GM23338 (cell line): ENCODE measurements at regions not wholly inside any gene's neighbourhood (a gene's known extent, or its start where the extent isn't known, plus 50 kb on each side); places are given as distances from the start of the nearest gene placed in this dataset.

Experiments
- CREB1 ChIP-seq: fragments of 250-450 bp; sonication (Bioruptor Pico); IDR thresholded peaks from 2 replicates; pipeline ENCODE4 v1.5.0; 2020; ENCODE audit warnings: low read depth, mild to moderate bottlenecking, moderate library complexity
- EZH2 ChIP-seq: fragments of 200-600 bp; sonication (generic); IDR thresholded peaks from one replicate; pipeline ENCODE4 v1.8.0; 2017; ENCODE audit warnings: antibody characterized with exemption, mild to moderate bottlenecking, low read depth; ENCODE audit not compliant: unreplicated experiment
- EZH2phosphoT487 ChIP-seq: fragments of 200-600 bp; sonication (generic); IDR thresholded peaks from one replicate; pipeline ENCODE4 v1.8.1; 2018; ENCODE audit warnings: antibody characterized with exemption; ENCODE audit not compliant: unreplicated experiment
- JUNB ChIP-seq: IDR thresholded peaks from one replicate; pipeline ENCODE4 v1.6.1; 2016; ENCODE audit warnings: antibody characterized with exemption; ENCODE audit not compliant: unreplicated experiment
- POLR2AphosphoS5 ChIP-seq: IDR thresholded peaks from 2 replicates; pipeline ENCODE4 v1.6.1; 2016; ENCODE audit warnings: antibody characterized with exemption, low read depth
- STAT1 ChIP-seq: IDR thresholded peaks from one replicate; pipeline ENCODE4 v1.6.1; 2016; ENCODE audit warnings: antibody characterized with exemption; ENCODE audit not compliant: unreplicated experiment
- ZNF114 ChIP-seq: fragments of 250-450 bp; sonication (Bioruptor Pico); IDR thresholded peaks from 2 replicates; pipeline ENCODE4 v1.5.0; 2020; ENCODE audit warnings: mild to moderate bottlenecking, moderate library complexity
- TF ChIP-seq, protein P1 (sequence below), 2 experiments: fragments of 200-600 bp in 1 of 2; sonication (generic) in 1 of 2; conservative IDR thresholded peaks; 2 replicates each; pipeline versions ENCODE4 v1.5.1 to v1.6.1; 2016 to 2017; ENCODE audit warnings: antibody characterized with exemption in 2 of 2, low read depth in 2 of 2, mild to moderate bottlenecking in 2 of 2, moderate library complexity in 1 of 2
- TF ChIP-seq, protein P2 (sequence below): IDR thresholded peaks from one replicate; pipeline ENCODE4 v1.6.1; 2018; ENCODE audit warnings: antibody characterized with exemption; ENCODE audit not compliant: unreplicated experiment
- TF ChIP-seq, protein P3 (sequence below): IDR thresholded peaks from 2 replicates; pipeline ENCODE4 v1.6.1; 2016; ENCODE audit warnings: antibody characterized with exemption

DNA sequence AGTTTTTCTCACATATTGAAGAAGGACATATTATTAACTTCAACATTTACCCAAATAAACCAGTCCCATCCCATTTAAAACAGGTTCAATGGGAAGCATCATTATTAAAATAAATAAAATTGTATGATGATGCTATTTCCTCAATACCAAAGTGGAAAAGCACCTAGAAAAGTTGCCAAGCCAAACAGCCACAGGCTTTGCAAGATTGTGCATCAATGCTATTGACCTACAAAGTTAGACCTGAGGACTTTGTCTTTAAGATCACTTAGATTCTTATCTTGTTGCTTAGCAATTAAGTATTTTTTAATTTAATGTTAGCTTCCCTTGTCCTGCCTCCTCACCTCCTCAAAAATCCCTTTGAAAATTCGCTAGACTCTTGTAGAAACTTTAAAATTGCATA lies 132.1 kb downstream of the SAMD5 start:
- TF ChIP-seq, protein P1, sequence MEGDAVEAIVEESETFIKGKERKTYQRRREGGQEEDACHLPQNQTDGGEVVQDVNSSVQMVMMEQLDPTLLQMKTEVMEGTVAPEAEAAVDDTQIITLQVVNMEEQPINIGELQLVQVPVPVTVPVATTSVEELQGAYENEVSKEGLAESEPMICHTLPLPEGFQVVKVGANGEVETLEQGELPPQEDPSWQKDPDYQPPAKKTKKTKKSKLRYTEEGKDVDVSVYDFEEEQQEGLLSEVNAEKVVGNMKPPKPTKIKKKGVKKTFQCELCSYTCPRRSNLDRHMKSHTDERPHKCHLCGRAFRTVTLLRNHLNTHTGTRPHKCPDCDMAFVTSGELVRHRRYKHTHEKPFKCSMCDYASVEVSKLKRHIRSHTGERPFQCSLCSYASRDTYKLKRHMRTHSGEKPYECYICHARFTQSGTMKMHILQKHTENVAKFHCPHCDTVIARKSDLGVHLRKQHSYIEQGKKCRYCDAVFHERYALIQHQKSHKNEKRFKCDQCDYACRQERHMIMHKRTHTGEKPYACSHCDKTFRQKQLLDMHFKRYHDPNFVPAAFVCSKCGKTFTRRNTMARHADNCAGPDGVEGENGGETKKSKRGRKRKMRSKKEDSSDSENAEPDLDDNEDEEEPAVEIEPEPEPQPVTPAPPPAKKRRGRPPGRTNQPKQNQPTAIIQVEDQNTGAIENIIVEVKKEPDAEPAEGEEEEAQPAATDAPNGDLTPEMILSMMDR (conservative IDR thresholded peaks at IDR 0.05; ENCODE audit: low read depth in 2 of 2): no peak
- no peak for TF ChIP-seq EZH2phosphoT487
- no peak for TF ChIP-seq POLR2AphosphoS5
- no peak for TF ChIP-seq EZH2
- TF ChIP-seq JUNB: no peak
- TF ChIP-seq ZNF114 (CRISPR knock-in tag): no peak
- TF ChIP-seq, protein P2, sequence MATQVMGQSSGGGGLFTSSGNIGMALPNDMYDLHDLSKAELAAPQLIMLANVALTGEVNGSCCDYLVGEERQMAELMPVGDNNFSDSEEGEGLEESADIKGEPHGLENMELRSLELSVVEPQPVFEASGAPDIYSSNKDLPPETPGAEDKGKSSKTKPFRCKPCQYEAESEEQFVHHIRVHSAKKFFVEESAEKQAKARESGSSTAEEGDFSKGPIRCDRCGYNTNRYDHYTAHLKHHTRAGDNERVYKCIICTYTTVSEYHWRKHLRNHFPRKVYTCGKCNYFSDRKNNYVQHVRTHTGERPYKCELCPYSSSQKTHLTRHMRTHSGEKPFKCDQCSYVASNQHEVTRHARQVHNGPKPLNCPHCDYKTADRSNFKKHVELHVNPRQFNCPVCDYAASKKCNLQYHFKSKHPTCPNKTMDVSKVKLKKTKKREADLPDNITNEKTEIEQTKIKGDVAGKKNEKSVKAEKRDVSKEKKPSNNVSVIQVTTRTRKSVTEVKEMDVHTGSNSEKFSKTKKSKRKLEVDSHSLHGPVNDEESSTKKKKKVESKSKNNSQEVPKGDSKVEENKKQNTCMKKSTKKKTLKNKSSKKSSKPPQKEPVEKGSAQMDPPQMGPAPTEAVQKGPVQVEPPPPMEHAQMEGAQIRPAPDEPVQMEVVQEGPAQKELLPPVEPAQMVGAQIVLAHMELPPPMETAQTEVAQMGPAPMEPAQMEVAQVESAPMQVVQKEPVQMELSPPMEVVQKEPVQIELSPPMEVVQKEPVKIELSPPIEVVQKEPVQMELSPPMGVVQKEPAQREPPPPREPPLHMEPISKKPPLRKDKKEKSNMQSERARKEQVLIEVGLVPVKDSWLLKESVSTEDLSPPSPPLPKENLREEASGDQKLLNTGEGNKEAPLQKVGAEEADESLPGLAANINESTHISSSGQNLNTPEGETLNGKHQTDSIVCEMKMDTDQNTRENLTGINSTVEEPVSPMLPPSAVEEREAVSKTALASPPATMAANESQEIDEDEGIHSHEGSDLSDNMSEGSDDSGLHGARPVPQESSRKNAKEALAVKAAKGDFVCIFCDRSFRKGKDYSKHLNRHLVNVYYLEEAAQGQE: no peak
- TF ChIP-seq STAT1: no peak
- TF ChIP-seq, protein P3, sequence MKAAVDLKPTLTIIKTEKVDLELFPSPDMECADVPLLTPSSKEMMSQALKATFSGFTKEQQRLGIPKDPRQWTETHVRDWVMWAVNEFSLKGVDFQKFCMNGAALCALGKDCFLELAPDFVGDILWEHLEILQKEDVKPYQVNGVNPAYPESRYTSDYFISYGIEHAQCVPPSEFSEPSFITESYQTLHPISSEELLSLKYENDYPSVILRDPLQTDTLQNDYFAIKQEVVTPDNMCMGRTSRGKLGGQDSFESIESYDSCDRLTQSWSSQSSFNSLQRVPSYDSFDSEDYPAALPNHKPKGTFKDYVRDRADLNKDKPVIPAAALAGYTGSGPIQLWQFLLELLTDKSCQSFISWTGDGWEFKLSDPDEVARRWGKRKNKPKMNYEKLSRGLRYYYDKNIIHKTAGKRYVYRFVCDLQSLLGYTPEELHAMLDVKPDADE: no peak
- no peak for TF ChIP-seq CREB1 (CRISPR knock-in tag)
